ENCODE measurements at regions not wholly inside any gene's neighbourhood (a gene's known extent, or its start where the extent isn't known, plus 50 kb on each side); places are given as distances from the start of the nearest gene placed in this dataset.

GRCh38 chr12:24173067-24173466 is 223.6 kb upstream of the SOX5 start:
- H3K14ac ChIP-seq (ENCODE audit: low read length) = no peak overlapping the region
- H3K4me2 ChIP-seq (ENCODE audit: low read length) = no peak overlapping the region
- H3K27me3 ChIP-seq (ENCODE audit: insufficient read depth, low read length) = no peaks in the 10 kb centered on the region
- H3K9ac ChIP-seq (ENCODE audit: low read length) = no peak overlapping the region
- no peak overlapping the region for H3K4ac ChIP-seq (ENCODE audit: low read depth, low read length)
- H4K91ac ChIP-seq (ENCODE audit: low read depth, low read length) = no peak overlapping the region
- H3K23ac ChIP-seq (ENCODE audit: low read length) = peak overlapping the region; percentile 8
- no peak overlapping the region for H3K27ac ChIP-seq (ENCODE audit: low read depth, low read length)
- no peak overlapping the region for H2AK5ac ChIP-seq (ENCODE audit: low read length)
- no peaks in the 10 kb centered on the region for H3K9me3 ChIP-seq (ENCODE audit: insufficient read depth, low read depth, low read length)
- no peak for DNase-seq
- no peak overlapping the region for H2BK12ac ChIP-seq (ENCODE audit: low read length)
- no peak overlapping the region for H4K12ac ChIP-seq (ENCODE audit: low read depth, low read length)
- no peaks in the 10 kb centered on the region for H3K79me2 ChIP-seq (ENCODE audit: control insufficient read depth, insufficient read depth, low read length, poor library complexity)
- H3K36me3 ChIP-seq (ENCODE audit: control insufficient read depth in 1 of 2, insufficient read depth in 2 of 2, low read length in 2 of 2) = no peaks in the 10 kb centered on the region
- no CpG with 5 or more reads among the region's 7 CpGs for WGBS (ENCODE audit: extremely low coverage, insufficient coverage, insufficient read length)
- H3K18ac ChIP-seq (ENCODE audit: low read length) = no peak overlapping the region
- H3K4me3 ChIP-seq (ENCODE audit: low read depth, low read length) = no peak overlapping the region
- H4K8ac ChIP-seq (ENCODE audit: low read depth, low read length) = no peak overlapping the region
- no peak overlapping the region for H2AFZ ChIP-seq (ENCODE audit: insufficient read depth, low read length, poor library complexity)
- H3K4me1 ChIP-seq (ENCODE audit: control insufficient read depth in 1 of 2, insufficient read depth in 2 of 2, low read length in 2 of 2) = no peaks in the 10 kb centered on the region
- no peak overlapping the region for H2BK120ac ChIP-seq (ENCODE audit: insufficient read depth, low read length, poor library complexity)
- H3K79me1 ChIP-seq (ENCODE audit: low read length) = no peaks in the 10 kb centered on the region
- no peak overlapping the region for H2BK5ac ChIP-seq (ENCODE audit: low read depth, low read length, poor library complexity)

GRCh38 chr12:24172773-24173066 is 223.2 kb upstream of the SOX5 start:
- no peak overlapping the region for H2BK5ac ChIP-seq (ENCODE audit: low read depth, low read length, poor library complexity)
- no peak overlapping the region for H3K23ac ChIP-seq (ENCODE audit: low read length)
- H3K79me1 ChIP-seq (ENCODE audit: low read length) = no peaks in the 10 kb centered on the region
- no peak overlapping the region for H3K14ac ChIP-seq (ENCODE audit: low read length)
- DNase-seq = no peak
- no peak overlapping the region for H3K4me3 ChIP-seq (ENCODE audit: low read depth, low read length)
- H3K27me3 ChIP-seq (ENCODE audit: insufficient read depth, low read length) = no peaks in the 10 kb centered on the region
- H3K9ac ChIP-seq (ENCODE audit: low read length) = no peak overlapping the region
- no peaks in the 10 kb centered on the region for H3K36me3 ChIP-seq (ENCODE audit: control insufficient read depth in 1 of 2, insufficient read depth in 2 of 2, low read length in 2 of 2)
- no peaks in the 10 kb centered on the region for H3K4me1 ChIP-seq (ENCODE audit: control insufficient read depth in 1 of 2, insufficient read depth in 2 of 2, low read length in 2 of 2)
- no peak overlapping the region for H4K8ac ChIP-seq (ENCODE audit: low read depth, low read length)
- H2AK5ac ChIP-seq (ENCODE audit: low read length) = no peak overlapping the region
- H2BK120ac ChIP-seq (ENCODE audit: insufficient read depth, low read length, poor library complexity) = no peak overlapping the region
- no peak overlapping the region for H3K4ac ChIP-seq (ENCODE audit: low read depth, low read length)
- H3K18ac ChIP-seq (ENCODE audit: low read length) = no peak overlapping the region
- H3K79me2 ChIP-seq (ENCODE audit: control insufficient read depth, insufficient read depth, low read length, poor library complexity) = no peaks in the 10 kb centered on the region
- H3K27ac ChIP-seq (ENCODE audit: low read depth, low read length) = no peak overlapping the region
- H3K9me3 ChIP-seq (ENCODE audit: insufficient read depth, low read depth, low read length) = no peaks in the 10 kb centered on the region
- no peak overlapping the region for H4K91ac ChIP-seq (ENCODE audit: low read depth, low read length)
- no peak overlapping the region for H3K4me2 ChIP-seq (ENCODE audit: low read length)
- H4K12ac ChIP-seq (ENCODE audit: low read depth, low read length) = no peak overlapping the region
- H2AFZ ChIP-seq (ENCODE audit: insufficient read depth, low read length, poor library complexity) = no peak overlapping the region
- H2BK12ac ChIP-seq (ENCODE audit: low read length) = no peak overlapping the region

- no peak overlapping the region for H2BK5ac ChIP-seq (ENCODE audit: low read depth, low read length, poor library complexity)
- no peak overlapping the region for H3K4ac ChIP-seq (ENCODE audit: low read depth, low read length)
- H2BK12ac ChIP-seq (ENCODE audit: low read length) = no peak overlapping the region
- H3K14ac ChIP-seq (ENCODE audit: low read length) = no peak overlapping the region
- no peak overlapping the region for H4K8ac ChIP-seq (ENCODE audit: low read depth, low read length)
- H3K9ac ChIP-seq (ENCODE audit: low read length) = no peak overlapping the region
- no peaks in the 10 kb centered on the region for H3K79me1 ChIP-seq (ENCODE audit: low read length)
- no peak overlapping the region for H3K18ac ChIP-seq (ENCODE audit: low read length)
- no peak overlapping the region for H3K4me2 ChIP-seq (ENCODE audit: low read length)
- no peaks in the 10 kb centered on the region for H3K36me3 ChIP-seq (ENCODE audit: control insufficient read depth in 1 of 2, insufficient read depth in 2 of 2, low read length in 2 of 2)
- H3K79me2 ChIP-seq (ENCODE audit: control insufficient read depth, insufficient read depth, low read length, poor library complexity) = no peaks in the 10 kb centered on the region
- H3K27ac ChIP-seq (ENCODE audit: low read depth, low read length) = no peak overlapping the region
- no peak overlapping the region for H2AK5ac ChIP-seq (ENCODE audit: low read length)
- H2AFZ ChIP-seq (ENCODE audit: insufficient read depth, low read length, poor library complexity) = no peak overlapping the region
- no peaks in the 10 kb centered on the region for H3K9me3 ChIP-seq (ENCODE audit: insufficient read depth, low read depth, low read length)
- peak; percentile 1 to 2 for DNase-seq
- WGBS (ENCODE audit: extremely low coverage, insufficient coverage, insufficient read length) = no CpG with 5 or more reads among the region's 13 CpGs
- H3K4me1 ChIP-seq (ENCODE audit: control insufficient read depth in 1 of 2, insufficient read depth in 2 of 2, low read length in 2 of 2) = no peaks in the 10 kb centered on the region
- no peak overlapping the region for H3K4me3 ChIP-seq (ENCODE audit: low read depth, low read length)
- no peak overlapping the region for H3K23ac ChIP-seq (ENCODE audit: low read length)
- no peaks in the 10 kb centered on the region for H3K27me3 ChIP-seq (ENCODE audit: insufficient read depth, low read length)
- H4K12ac ChIP-seq (ENCODE audit: low read depth, low read length) = no peak overlapping the region
- no peak overlapping the region for H2BK120ac ChIP-seq (ENCODE audit: insufficient read depth, low read length, poor library complexity)
- H4K91ac ChIP-seq (ENCODE audit: low read depth, low read length) = no peak overlapping the region
Observed at GRCh38 chr12:24172031-24172772, 222.7 kb upstream of the SOX5 start.

GRCh38 chr12:24155042-24155441 is 205.6 kb upstream of the SOX5 start:
- Histone ChIP-seq H3K14ac (ENCODE audit: low read length) (no peak overlapping the region), H3K4me3 (ENCODE audit: low read depth, low read length) (no peak overlapping the region), H3K23ac (ENCODE audit: low read length) (no peak overlapping the region), H2AFZ (ENCODE audit: insufficient read depth, low read length, poor library complexity) (no peak overlapping the region), H3K27ac (ENCODE audit: low read depth, low read length) (no peak overlapping the region), H3K18ac (ENCODE audit: low read length) (no peak overlapping the region), H3K4ac (ENCODE audit: low read depth, low read length) (no peak overlapping the region), H3K36me3 (ENCODE audit: control insufficient read depth in 1 of 2, insufficient read depth in 2 of 2, low read length in 2 of 2) (no peaks in the 10 kb centered on the region), H4K8ac (ENCODE audit: low read depth, low read length) (no peak overlapping the region), H3K79me1 (ENCODE audit: low read length) (no peaks in the 10 kb centered on the region), H2BK120ac (ENCODE audit: insufficient read depth, low read length, poor library complexity) (no peak overlapping the region), H3K9me3 (ENCODE audit: insufficient read depth, low read depth, low read length) (no peaks in the 10 kb centered on the region), H4K91ac (ENCODE audit: low read depth, low read length) (no peak overlapping the region), H3K4me1 (ENCODE audit: control insufficient read depth in 1 of 2, insufficient read depth in 2 of 2, low read length in 2 of 2) (peaks cover 0 to 4% of the 10 kb centered on the region in 2 experiments), H3K4me2 (ENCODE audit: low read length) (no peak overlapping the region), H3K9ac (ENCODE audit: low read length) (no peak overlapping the region), H2BK12ac (ENCODE audit: low read length) (no peak overlapping the region), H3K27me3 (ENCODE audit: insufficient read depth, low read length) (no peaks in the 10 kb centered on the region), H4K12ac (ENCODE audit: low read depth, low read length) (no peak overlapping the region), H2AK5ac (ENCODE audit: low read length) (no peak overlapping the region), H3K79me2 (ENCODE audit: control insufficient read depth, insufficient read depth, low read length, poor library complexity) (no peaks in the 10 kb centered on the region), H2BK5ac (ENCODE audit: low read depth, low read length, poor library complexity) (no peak overlapping the region)
- WGBS (ENCODE audit: extremely low coverage, insufficient coverage, insufficient read length) = no CpG with 5 or more reads among the region's 2 CpGs
- no peak for DNase-seq

Measured in trophoblast cell (in vitro differentiated cells and primary cell).